GM12892 (cell line): ENCODE measurements at regions not wholly inside any gene's neighbourhood (a gene's known extent, or its start where the extent isn't known, plus 50 kb on each side); places are given as distances from the start of the nearest gene placed in this dataset.

Source experiments
- POLR2A ChIP-seq: IDR thresholded peaks from 2 replicates; pipeline ENCODE4 v1.6.1; 2011; ENCODE audit warnings: low read depth, low read length, control low read depth
- POLR2AphosphoS5 ChIP-seq: IDR thresholded peaks from 2 replicates; pipeline ENCODE4 v1.6.1; 2011; ENCODE audit warnings: low read depth, low read length, control low read depth

DNA sequence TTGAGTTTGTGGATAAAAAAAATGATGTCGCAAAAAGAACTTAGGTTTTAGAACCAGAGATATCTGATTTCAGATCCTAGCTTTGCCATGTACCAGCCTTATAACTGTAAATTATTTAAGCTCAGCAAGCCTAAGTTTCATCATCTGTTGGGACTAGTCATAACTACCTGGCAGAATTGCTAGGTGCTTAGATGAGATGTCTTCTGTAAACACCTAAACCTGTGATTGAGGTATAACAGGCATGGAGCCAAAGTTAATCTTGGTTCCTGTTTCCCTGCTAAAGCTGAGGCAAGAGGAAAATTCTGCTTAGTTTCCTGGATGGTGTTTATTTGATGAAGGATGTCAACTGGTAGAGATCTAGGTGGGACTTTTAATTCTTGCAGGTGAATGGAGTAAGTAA lies 331.3 kb upstream of the RBMS3 start:
- TF ChIP-seq POLR2A: no peak
- no peak for TF ChIP-seq POLR2AphosphoS5
